Psoas muscle (tissue), 7 donors: ENCODE measurements at regions not wholly inside any gene's neighbourhood (a gene's known extent, or its start where the extent isn't known, plus 50 kb on each side); places are given as distances from the start of the nearest gene placed in this dataset.
"Not testable (repeated sequence)": the region's sequence is repeated elsewhere in the genome, so short reads cannot be mapped to it uniquely, and the experiment has no call there.

Source experiments
- ATAC-seq, 4 donors: fragments of 200-7000 bp; cut with Tn5 transposase; one replicate each; pipeline ENCODE4 v1.9.1; 2020; ENCODE audit warnings: moderate library complexity in 3 of 4, mild to moderate bottlenecking in 2 of 4
- DNase-seq, 2 donors: peaks; one replicate each; pipeline ENCODE4 v3.0.0-alpha.2; 2020
- H3K27ac ChIP-seq: fragments of 200-600 bp; one replicate; pipeline ENCODE4 v1.8.0; 2022
- H3K27me3 ChIP-seq, 3 donors: fragments of 200-600 bp in 1 of 3; one replicate each; pipeline versions ENCODE4 v1.6.1 to v1.8.0; 2013 to 2022; ENCODE audit warnings: low read length in 2 of 3, mild to moderate bottlenecking in 2 of 3, moderate library complexity in 1 of 3; ENCODE audit not compliant: insufficient read depth in 3 of 3
- H3K36me3 ChIP-seq, 2 donors: fragments of 200-600 bp in 1 of 2; one replicate each; pipeline versions ENCODE4 v1.6.1 to v1.8.0; 2013 to 2022; ENCODE audit warnings: low read depth in 1 of 2, mild to moderate bottlenecking in 1 of 2, moderate library complexity in 1 of 2; ENCODE audit not compliant: insufficient read depth in 1 of 2
- H3K4me1 ChIP-seq: fragments of 200-600 bp; one replicate; pipeline ENCODE4 v1.8.0; 2022
- H3K4me3 ChIP-seq: fragments of 200-600 bp; one replicate; pipeline ENCODE4 v1.8.0; 2022; ENCODE audit warnings: mild to moderate bottlenecking
- H3K9me3 ChIP-seq: fragments of 200-600 bp; one replicate; pipeline ENCODE4 v1.8.0; 2022
- CTCF ChIP-seq: fragments of 200-600 bp; IDR thresholded peaks from one replicate; pipeline ENCODE4 v1.8.0; 2022; ENCODE audit warnings: antibody characterized with exemption
- whole genome bisulfite sequencing, 3 donors: extraction: QIAGEN DNeasy Blood & Tissue Kit; methylation state at CpG; one replicate each; pipeline versions ENCODE4 v1.1.6 to v1.1.7; 2013; 5-methylcytosine and 5-hydroxymethylcytosine counted together
- intact Hi-C, 2 donors: fragments of 100-400 bp; cut with DNase I; formaldehyde crosslinking; loops; one replicate each; pipeline versions ENCODE4 v1.11.0 to v1.14.2; 2022
- donor health status: healthy with polysubstance abuse.
- donor health status: DM: no; HTN: no; CAD: no; lungs with moderate emphysema.
- donor health status: Bipolar disorder and iron deficiency.
- donor health status: healthy.
- donor health status: DM: yes; HTN: yes; CAD: no.
- donor health status: DM: no; HTN: no; CAD: no.
- donor health status: DM: yes; HTN: yes; CAD: no.

- Histone ChIP-seq H3K4me1 (no peaks in the 10 kb centered on the region), H3K27ac (no peak overlapping the region), H3K36me3 (no peaks in the 10 kb centered on the region), H3K4me3 (no peak overlapping the region), H3K9me3 (no peaks in the 10 kb centered on the region), H3K27me3 (peaks cover 0 to 2% (median 0%) of the 10 kb centered on the region in 3 donors)
- 92 to 99% (median 92%) methylated on average over 1 of the region's 1 CpG for WGBS, 3 donors
- ATAC-seq (no peak), DNase-seq (no peak)
- intact Hi-C loops, result no loop called here
- no peak for TF ChIP-seq CTCF
Measured at GRCh38 chr1:101408212-101409042, 171.6 kb downstream of the S1PR1 start.

GRCh38 chr1:101409102-101409501 lies 172.3 kb downstream of the S1PR1 start:
- Histone ChIP-seq H3K4me3 (no peak overlapping the region), H3K27ac (no peak overlapping the region), H3K4me1 (no peaks in the 10 kb centered on the region), H3K9me3 (no peaks in the 10 kb centered on the region), H3K27me3 (peaks cover 0 to 2% (median 0%) of the 10 kb centered on the region in 3 donors), H3K36me3 (no peaks in the 10 kb centered on the region)
- DNase-seq (no peak), ATAC-seq (no peak)
- TF ChIP-seq CTCF, result no peak
- intact Hi-C loops, result no loop called here

DNA sequence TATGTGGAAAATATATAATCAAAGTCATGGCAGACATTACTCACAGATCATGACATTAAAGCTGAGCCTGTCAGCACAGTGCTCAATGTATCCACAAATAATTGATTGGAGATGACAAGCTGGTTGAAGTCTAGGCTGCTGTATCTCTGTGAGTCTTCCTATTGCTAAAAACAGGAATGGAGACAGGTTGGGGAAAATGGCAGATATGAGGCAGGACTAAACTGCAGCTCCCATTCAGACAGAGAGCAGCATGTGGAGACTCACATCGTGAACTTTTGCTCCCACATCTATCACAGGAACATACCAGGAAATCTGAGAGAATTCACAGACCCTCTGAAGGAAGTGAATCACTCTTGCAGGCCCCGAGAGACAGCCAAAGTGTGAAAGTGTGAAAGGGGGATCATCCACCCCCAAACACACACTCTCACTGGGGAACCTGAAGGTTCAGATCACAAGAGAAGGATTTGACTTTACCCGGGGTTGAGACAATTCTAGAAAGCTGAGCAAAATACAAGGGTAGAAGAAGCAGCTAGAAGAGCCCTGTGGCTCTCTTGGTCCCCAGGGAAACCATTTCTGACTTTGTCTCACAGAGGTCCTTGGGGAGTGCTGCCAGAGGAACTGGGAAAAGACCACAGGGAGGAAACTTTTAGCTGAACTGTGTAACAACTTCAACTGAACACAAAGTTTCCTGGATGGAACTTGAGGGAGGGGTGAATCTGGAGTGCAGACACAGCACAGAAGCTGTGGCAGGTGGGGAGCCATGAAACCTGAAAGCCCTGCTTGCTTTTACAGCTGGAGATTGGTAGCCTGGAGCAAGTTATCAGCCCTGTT lies 173.4 kb downstream of the S1PR1 start:
- ATAC-seq (no peak), DNase-seq (no peak)
- 20 to 32% (median 21%) methylated on average over 3 of the region's 3 CpGs for WGBS, 3 donors
- H3K27ac ChIP-seq, result no peak overlapping the region
- H3K4me1 ChIP-seq, result no peaks in the 10 kb centered on the region
- H3K9me3 ChIP-seq, result no peaks in the 10 kb centered on the region
- no peaks in the 10 kb centered on the region for H3K36me3 ChIP-seq
- intact Hi-C loops, result loop anchor here in 1 of 2 donors (10.0 kb wide), 1 partner anchor 675 kb away; no protein-coding TSS in a partner anchor
- no peak for TF ChIP-seq CTCF
- no peaks in the 10 kb centered on the region for H3K27me3 ChIP-seq
- no peak overlapping the region for H3K4me3 ChIP-seq

GRCh38 chr1:101420406-101420805 lies 183.6 kb downstream of the S1PR1 start:
- WGBS, 3 donors, result 21 to 30% (median 25%) methylated on average over 2 of the region's 2 CpGs
- Histone ChIP-seq H3K9me3 (no peaks in the 10 kb centered on the region), H3K4me3 (no peak overlapping the region), H3K36me3 (no peaks in the 10 kb centered on the region), H3K4me1 (no peaks in the 10 kb centered on the region), H3K27me3 (no peaks in the 10 kb centered on the region), H3K27ac (no peak overlapping the region)
- intact Hi-C loops, result no loop called here
- no peak for DNase-seq
- no peak for TF ChIP-seq CTCF
- no peak for ATAC-seq

DNA sequence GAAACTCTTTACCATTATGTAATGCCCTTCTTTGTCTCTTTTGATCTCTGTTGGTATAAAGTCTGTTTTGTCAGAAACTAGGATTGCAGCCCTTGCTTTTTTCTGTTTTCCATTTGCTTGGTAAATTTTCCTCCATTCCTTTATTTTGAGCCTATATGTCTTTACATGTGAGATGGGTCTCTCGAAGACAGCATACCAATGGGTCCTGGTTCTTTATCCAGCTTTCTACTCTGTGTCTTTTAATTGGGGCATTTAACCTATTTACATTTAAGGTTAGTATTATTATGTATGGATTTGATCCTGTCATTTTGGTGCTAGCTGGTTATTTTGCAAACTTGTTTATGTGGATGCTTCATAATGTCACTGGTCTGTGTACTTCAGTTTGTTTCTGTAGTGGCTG lies 191.3 kb downstream of the S1PR1 start:
- ATAC-seq, DNase-seq, H3K36me3 ChIP-seq, intact Hi-C loops, H3K9me3 ChIP-seq, H3K27me3 ChIP-seq, H3K4me1 ChIP-seq, H3K27ac ChIP-seq, H3K4me3 ChIP-seq: not testable (repeated sequence)
- WGBS, 3 donors, result 88 to 93% (median 91%) methylated on average over 1 of the region's 1 CpG
